Nephron (organoid): ENCODE measurements at regions not wholly inside any gene's neighbourhood (a gene's known extent, or its start where the extent isn't known, plus 50 kb on each side); places are given as distances from the start of the nearest gene placed in this dataset.

Experiments
- H3K27ac Mint-ChIP-seq, 3 experiments: 2 replicates each; pipeline ENCODE4 v1.8.0; 2020; ENCODE audit warnings: mixed read lengths in 3 of 3, mild to moderate bottlenecking in 2 of 3, moderate library complexity in 1 of 3
- H3K27me3 Mint-ChIP-seq: 2 replicates; pipeline ENCODE4 v1.8.0; 2021; ENCODE audit warnings: low read depth, mild to moderate bottlenecking, moderate library complexity, mixed read lengths
- H3K36me3 Mint-ChIP-seq: 2 replicates; pipeline ENCODE4 v1.8.0; 2020; ENCODE audit warnings: low read depth, mixed read lengths
- H3K4me1 Mint-ChIP-seq: 2 replicates; pipeline ENCODE4 v1.8.0; 2020; ENCODE audit warnings: mixed read lengths
- H3K4me3 Mint-ChIP-seq, 3 experiments: 2 replicates each; pipeline ENCODE4 v1.8.0; 2020; ENCODE audit warnings: mild to moderate bottlenecking in 3 of 3, mixed read lengths in 3 of 3, moderate library complexity in 2 of 3
- H3K9me3 Mint-ChIP-seq: 2 replicates; pipeline ENCODE4 v1.8.0; 2020; ENCODE audit warnings: mixed read lengths
- CTCF ChIP-seq, 3 experiments: fragments of 200-600 bp; sonication (generic); IDR thresholded peaks; one replicate each; pipeline ENCODE4 v1.5.0; 2021; ENCODE audit warnings: antibody characterized with exemption in 3 of 3; ENCODE audit not compliant: unreplicated experiment in 3 of 3

- peaks cover 5% of the 10 kb centered on the region for H3K4me1 Mint-ChIP-seq
- no peaks in the 10 kb centered on the region for H3K9me3 Mint-ChIP-seq
- peak; percentile 42 to 49 (median 46) for TF ChIP-seq CTCF (IDR thresholded peaks at IDR 0.05; ENCODE audit: unreplicated experiment in 3 of 3)
- H3K4me3 Mint-ChIP-seq, result no peak overlapping the region
- no peaks in the 10 kb centered on the region for H3K36me3 Mint-ChIP-seq
- H3K27ac Mint-ChIP-seq, result peak overlapping the region in 2 of 3 experiments; percentile 8 to 20
- no peaks in the 10 kb centered on the region for H3K27me3 Mint-ChIP-seq
Observed at GRCh38 chr5:63125862-63126261, 547.2 kb downstream of the LRRC70 start.

- H3K27ac Mint-ChIP-seq, result peak overlapping the region in 2 of 3 experiments; percentile 8 to 20
- no peaks in the 10 kb centered on the region for H3K27me3 Mint-ChIP-seq
- H3K4me1 Mint-ChIP-seq, result peaks cover 5% of the 10 kb centered on the region
- no peak overlapping the region for H3K4me3 Mint-ChIP-seq
- H3K36me3 Mint-ChIP-seq, result no peaks in the 10 kb centered on the region
- H3K9me3 Mint-ChIP-seq, result no peaks in the 10 kb centered on the region
- no peak for TF ChIP-seq CTCF (IDR thresholded peaks at IDR 0.05; ENCODE audit: unreplicated experiment in 3 of 3)
Observed at GRCh38 chr5:63125392-63125791, 546.8 kb downstream of the LRRC70 start.

GRCh38 chr5:63124266-63124665 lies 545.6 kb downstream of the LRRC70 start:
- Mint-ChIP-seq H3K4me3 (no peak overlapping the region), H3K27me3 (no peaks in the 10 kb centered on the region), H3K4me1 (peaks cover 5% of the 10 kb centered on the region), H3K36me3 (no peaks in the 10 kb centered on the region), H3K27ac (no peak overlapping the region), H3K9me3 (no peaks in the 10 kb centered on the region)
- TF ChIP-seq CTCF (IDR thresholded peaks at IDR 0.05; ENCODE audit: unreplicated experiment in 3 of 3), result no peak

GRCh38 chr5:63121471-63121870 lies 542.9 kb downstream of the LRRC70 start:
- Mint-ChIP-seq H3K36me3 (no peaks in the 10 kb centered on the region), H3K27me3 (no peaks in the 10 kb centered on the region), H3K27ac (no peak overlapping the region), H3K9me3 (no peaks in the 10 kb centered on the region), H3K4me1 (peaks cover 5% of the 10 kb centered on the region), H3K4me3 (no peak overlapping the region)
- no peak for TF ChIP-seq CTCF (IDR thresholded peaks at IDR 0.05; ENCODE audit: unreplicated experiment in 3 of 3)

- Mint-ChIP-seq H3K27me3 (no peaks in the 10 kb centered on the region), H3K4me3 (no peak overlapping the region), H3K27ac (no peak overlapping the region), H3K36me3 (no peaks in the 10 kb centered on the region), H3K4me1 (no peaks in the 10 kb centered on the region), H3K9me3 (no peaks in the 10 kb centered on the region)
- no peak for TF ChIP-seq CTCF (IDR thresholded peaks at IDR 0.05; ENCODE audit: unreplicated experiment in 3 of 3)
Observed at GRCh38 chr5:63118221-63118620, 539.6 kb downstream of the LRRC70 start.

GRCh38 chr5:63111891-63112290 lies 533.3 kb downstream of the LRRC70 start:
- H3K36me3 Mint-ChIP-seq, result no peaks in the 10 kb centered on the region
- H3K9me3 Mint-ChIP-seq, result no peaks in the 10 kb centered on the region
- H3K27ac Mint-ChIP-seq, result no peak overlapping the region
- no peaks in the 10 kb centered on the region for H3K4me1 Mint-ChIP-seq
- H3K27me3 Mint-ChIP-seq, result no peaks in the 10 kb centered on the region
- H3K4me3 Mint-ChIP-seq, result no peak overlapping the region
- TF ChIP-seq CTCF (IDR thresholded peaks at IDR 0.05; ENCODE audit: unreplicated experiment in 3 of 3), result no peak
